Smooth muscle cell (in vitro differentiated cells): ENCODE measurements at regions not wholly inside any gene's neighbourhood (a gene's known extent, or its start where the extent isn't known, plus 50 kb on each side); places are given as distances from the start of the nearest gene placed in this dataset.
A peak's percentile ranks its signal among the peaks of the same experiment; 100 is the strongest.

Experiments used
- DNase-seq: peaks from one replicate; lab custom pipeline; 2025; ENCODE audit not compliant: unreplicated experiment; lab: John Stamatoyannopoulos, UW
- H2AFZ ChIP-seq: fragments of 200-600 bp; sonication (generic); 2 replicates; pipeline ENCODE4 v1.6.0; 2016; ENCODE audit warnings: antibody characterized with exemption, low read depth, mild to moderate bottlenecking
- H3F3A ChIP-seq: fragments of 200-600 bp; sonication (generic); 2 replicates; pipeline ENCODE4 v1.6.0; 2017; ENCODE audit warnings: antibody characterized with exemption, low read depth
- H3K27ac ChIP-seq: fragments of 200-600 bp; sonication (generic); 2 replicates; pipeline ENCODE4 v1.5.1; 2016; ENCODE audit warnings: low read depth, mild to moderate bottlenecking
- H3K27me3 ChIP-seq: fragments of 200-600 bp; sonication (generic); 2 replicates; pipeline ENCODE4 v1.6.1; 2016; ENCODE audit warnings: low read depth, mild to moderate bottlenecking
- H3K36me3 ChIP-seq: fragments of 200-600 bp; sonication (generic); 2 replicates; pipeline ENCODE4 v1.5.1; 2016; ENCODE audit warnings: low read depth
- H3K4me1 ChIP-seq: fragments of 200-600 bp; sonication (generic); 2 replicates; pipeline ENCODE4 v1.5.1; 2016; ENCODE audit warnings: low read depth
- H3K4me2 ChIP-seq: fragments of 200-600 bp; sonication (generic); 2 replicates; pipeline ENCODE4 v1.6.0; 2016; ENCODE audit warnings: mild to moderate bottlenecking
- H3K4me3 ChIP-seq: fragments of 200-600 bp; sonication (generic); 2 replicates; pipeline ENCODE4 v1.5.1; 2016; ENCODE audit warnings: mild to moderate bottlenecking
- H3K79me2 ChIP-seq: fragments of 200-600 bp; sonication (generic); 2 replicates; pipeline ENCODE4 v1.6.0; 2016; ENCODE audit warnings: low read depth, mild to moderate bottlenecking
- H3K9ac ChIP-seq: fragments of 200-600 bp; sonication (generic); 2 replicates; pipeline ENCODE4 v1.6.0; 2016; ENCODE audit warnings: low read depth
- H3K9me3 ChIP-seq: fragments of 200-600 bp; sonication (generic); replicated peaks from 2 replicates; pipeline ENCODE4 v1.5.1; 2016; ENCODE audit warnings: low read depth
- H4K20me1 ChIP-seq: fragments of 200-600 bp; sonication (generic); 2 replicates; pipeline ENCODE4 v1.6.0; 2016; ENCODE audit warnings: low read depth
- CTCF ChIP-seq: fragments of 200-600 bp; sonication (generic); IDR thresholded peaks from 2 replicates; pipeline ENCODE4 v1.5.1; 2017; ENCODE audit warnings: borderline replicate concordance, mild to moderate bottlenecking, antibody characterized with exemption; ENCODE audit not compliant: insufficient read depth, poor library complexity, severe bottlenecking
- WGBS: methylation state at CpG from one replicate; pipeline ENCODE4 v1.1.7; 2016; ENCODE audit warnings: low lambda C conversion rate; 5-methylcytosine and 5-hydroxymethylcytosine counted together

GRCh38 chr1:93013145-93014065, 52.1 kb upstream of the DIPK1A start:
- no peak overlapping the region for H3K27ac ChIP-seq
- no peak for DNase-seq
- no peak overlapping the region for H3K9ac ChIP-seq
- H2AFZ ChIP-seq, result no peak overlapping the region
- TF ChIP-seq CTCF, result no peak
- H3K27me3 ChIP-seq, result no peaks in the 10 kb centered on the region
- H3K4me3 ChIP-seq, result no peak overlapping the region
- no peaks in the 10 kb centered on the region for H3K9me3 ChIP-seq
- no peaks in the 10 kb centered on the region for H3K36me3 ChIP-seq
- peaks cover 10% of the 10 kb centered on the region for H3K4me1 ChIP-seq
- no peaks in the 10 kb centered on the region for H4K20me1 ChIP-seq
- no peaks in the 10 kb centered on the region for H3K79me2 ChIP-seq
- H3F3A ChIP-seq, result no peaks in the 10 kb centered on the region
- H3K4me2 ChIP-seq, result no peak overlapping the region
- WGBS, result 83% methylated on average over 4 of the region's 4 CpGs

GRCh38 chr1:93014168-93014567, 52.9 kb upstream of the DIPK1A start:
- Histone ChIP-seq H3F3A (no peaks in the 10 kb centered on the region), H3K4me3 (no peak overlapping the region), H3K79me2 (no peaks in the 10 kb centered on the region), H2AFZ (no peak overlapping the region), H3K9me3 (no peaks in the 10 kb centered on the region), H3K36me3 (no peaks in the 10 kb centered on the region), H3K27me3 (no peaks in the 10 kb centered on the region), H3K4me2 (no peak overlapping the region), H3K9ac (no peak overlapping the region), H4K20me1 (no peaks in the 10 kb centered on the region), H3K4me1 (peaks cover 10% of the 10 kb centered on the region), H3K27ac (no peak overlapping the region)
- no peak for TF ChIP-seq CTCF
- 77% methylated on average over 2 of the region's 2 CpGs for WGBS
- no peak for DNase-seq

GRCh38 chr1:93015590-93015989, 54.3 kb upstream of the DIPK1A start:
- no peaks in the 10 kb centered on the region for H3K79me2 ChIP-seq
- H3K4me2 ChIP-seq, result peak overlapping the region; percentile 55
- no peak for TF ChIP-seq CTCF
- 79% methylated on average over 2 of the region's 2 CpGs for WGBS
- no peak for DNase-seq
- peaks cover 6% of the 10 kb centered on the region for H3K27me3 ChIP-seq
- peaks cover 10% of the 10 kb centered on the region for H3K4me1 ChIP-seq
- H3K36me3 ChIP-seq, result no peaks in the 10 kb centered on the region
- H2AFZ ChIP-seq, result no peak overlapping the region
- no peak overlapping the region for H3K4me3 ChIP-seq
- no peak overlapping the region for H3K9ac ChIP-seq
- H3K9me3 ChIP-seq, result no peaks in the 10 kb centered on the region
- H3K27ac ChIP-seq, result no peak overlapping the region
- no peaks in the 10 kb centered on the region for H3F3A ChIP-seq
- no peaks in the 10 kb centered on the region for H4K20me1 ChIP-seq

GRCh38 chr1:93016171-93016570, 54.9 kb upstream of the DIPK1A start:
- Histone ChIP-seq H3K27ac (no peak overlapping the region), H3K4me3 (no peak overlapping the region), H3K27me3 (peaks cover 6% of the 10 kb centered on the region), H3K79me2 (no peaks in the 10 kb centered on the region), H3K4me1 (peaks cover 10% of the 10 kb centered on the region), H4K20me1 (no peaks in the 10 kb centered on the region), H2AFZ (no peak overlapping the region), H3K4me2 (peak overlapping the region; percentile 55), H3F3A (no peaks in the 10 kb centered on the region), H3K9ac (no peak overlapping the region), H3K36me3 (no peaks in the 10 kb centered on the region), H3K9me3 (no peaks in the 10 kb centered on the region)
- TF ChIP-seq CTCF, result no peak
- no peak for DNase-seq
- 49% methylated on average over 4 of the region's 4 CpGs for WGBS
